Endothelial cell of umbilical vein (primary cell): ENCODE measurements at regions not wholly inside any gene's neighbourhood (a gene's known extent, or its start where the extent isn't known, plus 50 kb on each side); places are given as distances from the start of the nearest gene placed in this dataset.

Source experiments
- EZH2 ChIP-seq: IDR thresholded peaks from 2 replicates; pipeline ENCODE4 v1.6.1; 2012; ENCODE audit warnings: borderline replicate concordance, low read depth, mild to moderate bottlenecking, moderate library complexity, low read length, inconsistent platforms; ENCODE audit not compliant: severe bottlenecking
- FOS ChIP-seq: IDR thresholded peaks from 2 replicates; pipeline ENCODE4 v1.6.1; 2011; ENCODE audit warnings: mild to moderate bottlenecking, low read length, moderate library complexity, borderline replicate concordance; ENCODE audit not compliant: insufficient read depth
- GATA2 ChIP-seq: IDR thresholded peaks from 2 replicates; pipeline ENCODE4 v1.7.0; 2011; ENCODE audit warnings: low read depth, mild to moderate bottlenecking, moderate library complexity, mixed read lengths, low read length; ENCODE audit not compliant: insufficient read length, insufficient read depth
- JUN ChIP-seq: IDR thresholded peaks from 2 replicates; pipeline ENCODE4 v1.6.1; 2011; ENCODE audit warnings: borderline replicate concordance, low read depth; ENCODE audit not compliant: insufficient read length, insufficient read depth
- MYC ChIP-seq: IDR thresholded peaks from one replicate; pipeline ENCODE4 v1.6.1; 2011; ENCODE audit warnings: mild to moderate bottlenecking, low read depth, low read length
- POLR2A ChIP-seq: IDR thresholded peaks from 2 replicates; pipeline ENCODE4 v1.6.1; 2012; ENCODE audit warnings: low read depth, mild to moderate bottlenecking, control low read depth, low read length
- POLR2AphosphoS5 ChIP-seq: IDR thresholded peaks from 2 replicates; pipeline ENCODE4 v1.6.1; 2012; ENCODE audit warnings: low read depth, mild to moderate bottlenecking, control low read depth, low read length, moderate library complexity; ENCODE audit not compliant: insufficient read depth
- TF ChIP-seq, protein P1 (sequence below), 2 donors: IDR thresholded peaks; 1 replicate in 1 of 2; 2 replicates in 1 of 2; pipeline ENCODE4 v1.5.1; 2011; ENCODE audit warnings: low read length in 2 of 2, mild to moderate bottlenecking in 2 of 2, moderate library complexity in 2 of 2, control low read depth in 1 of 2, inconsistent platforms in 1 of 2, low read depth in 1 of 2; ENCODE audit not compliant: insufficient read depth in 1 of 2; ENCODE audit errors: extremely low read depth in 1 of 2
- TF ChIP-seq, protein P2 (sequence below): IDR thresholded peaks from 2 replicates; pipeline ENCODE4 v1.6.1; 2011; ENCODE audit not compliant: insufficient read depth, insufficient read length

DNA sequence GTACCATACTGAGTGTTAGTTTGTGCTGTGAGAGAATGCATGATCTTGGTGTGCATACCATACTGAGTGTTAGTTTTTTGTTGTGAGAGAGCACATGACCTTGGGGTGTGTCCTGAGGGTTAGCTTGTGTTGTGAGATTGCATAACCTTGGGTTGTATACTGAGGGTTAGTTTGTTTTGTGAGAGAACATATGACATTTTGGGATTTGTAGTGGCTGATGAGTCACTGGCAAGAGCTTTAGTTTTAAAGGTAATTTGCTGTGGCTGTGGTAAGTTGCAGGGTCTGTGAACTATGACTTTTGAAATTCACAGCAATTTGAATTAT is 1068.3 kb upstream of the EDIL3 start:
- TF ChIP-seq POLR2A = no peak
- TF ChIP-seq, protein P1, sequence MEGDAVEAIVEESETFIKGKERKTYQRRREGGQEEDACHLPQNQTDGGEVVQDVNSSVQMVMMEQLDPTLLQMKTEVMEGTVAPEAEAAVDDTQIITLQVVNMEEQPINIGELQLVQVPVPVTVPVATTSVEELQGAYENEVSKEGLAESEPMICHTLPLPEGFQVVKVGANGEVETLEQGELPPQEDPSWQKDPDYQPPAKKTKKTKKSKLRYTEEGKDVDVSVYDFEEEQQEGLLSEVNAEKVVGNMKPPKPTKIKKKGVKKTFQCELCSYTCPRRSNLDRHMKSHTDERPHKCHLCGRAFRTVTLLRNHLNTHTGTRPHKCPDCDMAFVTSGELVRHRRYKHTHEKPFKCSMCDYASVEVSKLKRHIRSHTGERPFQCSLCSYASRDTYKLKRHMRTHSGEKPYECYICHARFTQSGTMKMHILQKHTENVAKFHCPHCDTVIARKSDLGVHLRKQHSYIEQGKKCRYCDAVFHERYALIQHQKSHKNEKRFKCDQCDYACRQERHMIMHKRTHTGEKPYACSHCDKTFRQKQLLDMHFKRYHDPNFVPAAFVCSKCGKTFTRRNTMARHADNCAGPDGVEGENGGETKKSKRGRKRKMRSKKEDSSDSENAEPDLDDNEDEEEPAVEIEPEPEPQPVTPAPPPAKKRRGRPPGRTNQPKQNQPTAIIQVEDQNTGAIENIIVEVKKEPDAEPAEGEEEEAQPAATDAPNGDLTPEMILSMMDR (IDR thresholded peaks at IDR 0.05; ENCODE audit: extremely low read depth in 1 of 2, insufficient read depth in 1 of 2, low read depth in 1 of 2, low read length in 2 of 2) = no peak
- TF ChIP-seq EZH2 = no peak
- TF ChIP-seq, protein P2, sequence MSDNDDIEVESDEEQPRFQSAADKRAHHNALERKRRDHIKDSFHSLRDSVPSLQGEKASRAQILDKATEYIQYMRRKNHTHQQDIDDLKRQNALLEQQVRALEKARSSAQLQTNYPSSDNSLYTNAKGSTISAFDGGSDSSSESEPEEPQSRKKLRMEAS = no peak
- no peak for TF ChIP-seq POLR2AphosphoS5
- TF ChIP-seq JUN = no peak
- TF ChIP-seq GATA2 = no peak
- no peak for TF ChIP-seq FOS
- no peak for TF ChIP-seq MYC
